MM.1S (cell line): ENCODE measurements at regions not wholly inside any gene's neighbourhood (a gene's known extent, or its start where the extent isn't known, plus 50 kb on each side); places are given as distances from the start of the nearest gene placed in this dataset.

Source experiments
- DNase-seq: peaks from one replicate; pipeline ENCODE4 v3.0.0-alpha.2; 2015
- H2AFZ ChIP-seq: fragments of 300-600 bp; sonication (generic); 2 replicates; pipeline ENCODE4 v1.6.0; 2016; ENCODE audit warnings: antibody characterized with exemption, low read length
- H3F3A ChIP-seq: fragments of 300-600 bp; sonication (generic); 2 replicates; pipeline ENCODE4 v1.6.1; 2016; ENCODE audit warnings: mild to moderate bottlenecking, antibody characterized with exemption, low read length, moderate library complexity, mixed read lengths; ENCODE audit not compliant: insufficient read depth
- H3K27ac ChIP-seq: fragments of 300-600 bp; sonication (generic); 2 replicates; pipeline ENCODE4 v1.5.1; 2016; ENCODE audit warnings: mild to moderate bottlenecking, low read length
- H3K27me3 ChIP-seq: fragments of 300-600 bp; sonication (generic); replicated peaks from 2 replicates; pipeline ENCODE4 v1.6.0; 2016; ENCODE audit warnings: low read length; ENCODE audit not compliant: insufficient read depth
- H3K36me3 ChIP-seq: fragments of 300-600 bp; sonication (generic); replicated peaks from 2 replicates; pipeline ENCODE4 v1.6.1; 2016; ENCODE audit warnings: mild to moderate bottlenecking, low read length, mixed read lengths; ENCODE audit not compliant: insufficient read depth
- H3K4me1 ChIP-seq: fragments of 300-600 bp; sonication (generic); 2 replicates; pipeline ENCODE4 v1.6.1; 2016; ENCODE audit warnings: low read length, mixed read lengths
- H3K4me2 ChIP-seq: fragments of 300-600 bp; sonication (generic); 2 replicates; pipeline ENCODE4 v1.6.0; 2016; ENCODE audit warnings: low read depth, low read length
- H3K4me3 ChIP-seq: fragments of 300-600 bp; sonication (generic); 2 replicates; pipeline ENCODE4 v1.5.1; 2016; ENCODE audit warnings: low read length, mixed read lengths
- H3K79me2 ChIP-seq: fragments of 300-600 bp; sonication (generic); 2 replicates; pipeline ENCODE4 v1.6.1; 2016; ENCODE audit warnings: mixed run types, low read length, mixed read lengths
- H3K9ac ChIP-seq: fragments of 300-600 bp; sonication (generic); 2 replicates; pipeline ENCODE4 v1.6.1; 2016; ENCODE audit warnings: low read length, mixed read lengths
- H3K9me2 ChIP-seq: fragments of 300-600 bp; sonication (generic); replicated peaks from 2 replicates; pipeline ENCODE4 v1.6.1; 2016; ENCODE audit warnings: mild to moderate bottlenecking, low read length, mixed read lengths; ENCODE audit not compliant: insufficient read depth
- H3K9me3 ChIP-seq: fragments of 300-600 bp; sonication (generic); replicated peaks from 2 replicates; pipeline ENCODE4 v1.6.1; 2016; ENCODE audit warnings: mild to moderate bottlenecking, low read length, mixed read lengths; ENCODE audit not compliant: insufficient read depth
- H4K20me1 ChIP-seq: fragments of 300-600 bp; sonication (generic); 2 replicates; pipeline ENCODE4 v1.6.1; 2016; ENCODE audit warnings: mild to moderate bottlenecking, low read length, moderate library complexity, mixed read lengths; ENCODE audit not compliant: insufficient read depth
- EZH2 ChIP-seq: fragments of 300-600 bp; sonication (generic); optimal IDR thresholded peaks from 2 replicates; pipeline ENCODE3; 2017; ENCODE audit warnings: low read depth, mild to moderate bottlenecking, antibody characterized with exemption, low read length, mixed read lengths
- EZH2phosphoT487 ChIP-seq: fragments of 300-600 bp; sonication (generic); IDR thresholded peaks from 2 replicates; pipeline ENCODE4 v1.6.1; 2018; ENCODE audit warnings: antibody characterized with exemption, low read length
- TF ChIP-seq, protein P1 (sequence below): fragments of 300-600 bp; sonication (generic); IDR thresholded peaks from 2 replicates; pipeline ENCODE4 v1.5.1; 2016; ENCODE audit warnings: antibody characterized with exemption, low read length, mixed read lengths

DNA sequence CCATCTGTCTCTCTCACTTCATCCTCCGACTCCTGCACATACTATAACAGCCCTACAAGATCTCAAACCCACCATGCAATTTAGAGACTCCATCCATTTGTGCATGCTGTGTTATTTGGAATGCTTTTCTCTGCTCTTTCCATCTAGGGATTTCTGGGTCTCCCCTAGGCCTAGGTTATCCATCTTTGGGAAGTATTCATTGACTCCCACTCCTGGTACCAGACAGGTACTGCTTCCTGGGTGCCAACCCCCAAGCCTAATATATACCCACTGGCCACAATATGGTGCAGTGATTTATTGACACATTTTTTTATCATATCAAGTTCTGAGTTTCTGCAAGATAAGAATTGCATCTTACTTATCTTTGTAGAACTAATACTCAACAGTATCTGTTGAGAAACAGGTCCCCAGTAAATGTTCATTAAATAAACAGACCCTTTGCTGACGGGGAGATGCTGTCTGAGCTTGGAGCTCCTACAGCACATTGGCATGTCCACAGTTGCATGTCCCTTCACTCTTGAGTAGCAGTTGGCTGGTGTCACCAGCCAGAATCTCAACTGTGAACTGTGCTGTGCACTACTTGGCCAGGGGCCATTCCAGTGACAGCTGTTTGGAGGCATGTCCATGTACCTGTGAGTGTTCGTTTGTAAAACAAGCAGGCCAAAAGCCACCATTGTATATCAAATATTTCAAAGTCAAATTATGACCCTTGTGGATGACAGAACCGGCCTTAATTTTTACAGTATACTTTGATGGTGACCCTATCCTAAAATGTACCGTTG is 223.3 kb upstream of the NFE2L3 start:
- H3K9ac ChIP-seq: no peak overlapping the region
- no peaks in the 10 kb centered on the region for H3K9me3 ChIP-seq
- no peaks in the 10 kb centered on the region for H4K20me1 ChIP-seq
- H3K27ac ChIP-seq: no peak overlapping the region
- no peaks in the 10 kb centered on the region for H3K9me2 ChIP-seq
- H3K36me3 ChIP-seq: no peaks in the 10 kb centered on the region
- no peak for DNase-seq
- no peaks in the 10 kb centered on the region for H3K79me2 ChIP-seq
- H3K27me3 ChIP-seq: no peaks in the 10 kb centered on the region
- no peak overlapping the region for H2AFZ ChIP-seq
- no peak overlapping the region for H3K4me2 ChIP-seq
- no peaks in the 10 kb centered on the region for H3F3A ChIP-seq
- no peak overlapping the region for H3K4me3 ChIP-seq
- H3K4me1 ChIP-seq: no peaks in the 10 kb centered on the region
- TF ChIP-seq EZH2phosphoT487 (no peak), EZH2 (no peak)
- TF ChIP-seq, protein P1, sequence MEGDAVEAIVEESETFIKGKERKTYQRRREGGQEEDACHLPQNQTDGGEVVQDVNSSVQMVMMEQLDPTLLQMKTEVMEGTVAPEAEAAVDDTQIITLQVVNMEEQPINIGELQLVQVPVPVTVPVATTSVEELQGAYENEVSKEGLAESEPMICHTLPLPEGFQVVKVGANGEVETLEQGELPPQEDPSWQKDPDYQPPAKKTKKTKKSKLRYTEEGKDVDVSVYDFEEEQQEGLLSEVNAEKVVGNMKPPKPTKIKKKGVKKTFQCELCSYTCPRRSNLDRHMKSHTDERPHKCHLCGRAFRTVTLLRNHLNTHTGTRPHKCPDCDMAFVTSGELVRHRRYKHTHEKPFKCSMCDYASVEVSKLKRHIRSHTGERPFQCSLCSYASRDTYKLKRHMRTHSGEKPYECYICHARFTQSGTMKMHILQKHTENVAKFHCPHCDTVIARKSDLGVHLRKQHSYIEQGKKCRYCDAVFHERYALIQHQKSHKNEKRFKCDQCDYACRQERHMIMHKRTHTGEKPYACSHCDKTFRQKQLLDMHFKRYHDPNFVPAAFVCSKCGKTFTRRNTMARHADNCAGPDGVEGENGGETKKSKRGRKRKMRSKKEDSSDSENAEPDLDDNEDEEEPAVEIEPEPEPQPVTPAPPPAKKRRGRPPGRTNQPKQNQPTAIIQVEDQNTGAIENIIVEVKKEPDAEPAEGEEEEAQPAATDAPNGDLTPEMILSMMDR: no peak

DNA sequence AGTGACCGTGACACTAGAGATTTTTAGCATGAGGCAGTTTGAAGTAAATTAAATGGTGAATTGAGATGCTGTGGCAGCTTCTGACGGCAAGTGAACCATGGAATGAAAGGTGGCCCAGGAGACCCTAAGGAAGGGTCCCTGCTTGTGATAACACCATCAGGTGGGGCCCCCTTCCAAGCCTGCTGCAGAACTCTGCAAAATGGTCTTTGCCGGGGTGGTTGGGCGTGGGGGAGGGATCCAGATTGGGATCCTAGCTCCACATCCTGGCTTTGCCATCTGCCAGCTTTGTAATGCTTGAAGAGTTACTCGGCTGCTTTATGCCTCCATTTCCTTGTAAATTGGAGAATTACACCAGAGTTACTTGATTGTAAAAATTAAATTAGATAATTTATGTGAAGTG is 222.6 kb upstream of the NFE2L3 start:
- Histone ChIP-seq H3K27me3 (no peaks in the 10 kb centered on the region), H3K36me3 (no peaks in the 10 kb centered on the region), H3K9ac (no peak overlapping the region), H3K4me2 (no peak overlapping the region), H3K4me1 (no peaks in the 10 kb centered on the region), H3K79me2 (no peaks in the 10 kb centered on the region), H3K9me2 (no peaks in the 10 kb centered on the region), H2AFZ (no peak overlapping the region), H4K20me1 (no peaks in the 10 kb centered on the region), H3F3A (no peaks in the 10 kb centered on the region), H3K27ac (no peak overlapping the region), H3K4me3 (no peak overlapping the region), H3K9me3 (no peaks in the 10 kb centered on the region)
- DNase-seq: no peak
- TF ChIP-seq, protein P1: no peak
- no peak for TF ChIP-seq EZH2phosphoT487
- TF ChIP-seq EZH2: no peak

DNA sequence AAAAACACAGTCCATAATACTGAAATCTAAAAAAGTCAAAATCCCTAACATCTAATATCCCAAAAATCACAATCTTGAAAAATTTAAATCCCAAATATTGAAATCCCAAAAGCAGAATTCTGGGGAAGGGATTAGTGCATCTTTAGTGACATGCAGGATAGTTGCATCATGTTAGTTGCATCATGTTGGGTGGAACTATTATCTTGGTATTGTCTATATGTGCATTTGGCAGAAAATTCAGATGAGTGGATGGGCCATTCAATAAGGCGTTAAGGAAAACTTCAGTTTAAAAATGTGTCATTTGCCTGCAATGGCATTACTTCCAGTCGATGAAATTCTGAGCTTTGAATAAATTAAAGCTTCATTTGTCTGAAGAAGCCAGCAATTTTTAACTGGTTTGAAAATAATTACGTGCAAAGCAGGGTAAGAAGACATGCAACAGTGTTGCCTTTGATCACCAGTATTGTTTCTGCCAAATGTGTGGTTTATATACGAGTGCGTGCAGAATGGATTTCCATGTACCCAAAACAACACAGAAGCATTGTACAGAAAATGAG is 221.4 kb upstream of the NFE2L3 start:
- Histone ChIP-seq H2AFZ (no peak overlapping the region), H3K9ac (no peak overlapping the region), H3K4me1 (no peaks in the 10 kb centered on the region), H3K27me3 (no peaks in the 10 kb centered on the region), H3K27ac (no peak overlapping the region), H4K20me1 (no peaks in the 10 kb centered on the region), H3K4me3 (no peak overlapping the region), H3K36me3 (no peaks in the 10 kb centered on the region), H3K79me2 (no peaks in the 10 kb centered on the region), H3K9me2 (no peaks in the 10 kb centered on the region), H3F3A (no peaks in the 10 kb centered on the region), H3K4me2 (no peak overlapping the region), H3K9me3 (no peaks in the 10 kb centered on the region)
- TF ChIP-seq, protein P1: no peak
- TF ChIP-seq EZH2phosphoT487: no peak
- no peak for TF ChIP-seq EZH2
- no peak for DNase-seq
